ENCODE measurements at regions not wholly inside any gene's neighbourhood (a gene's known extent, or its start where the extent isn't known, plus 50 kb on each side); places are given as distances from the start of the nearest gene placed in this dataset.

DNA sequence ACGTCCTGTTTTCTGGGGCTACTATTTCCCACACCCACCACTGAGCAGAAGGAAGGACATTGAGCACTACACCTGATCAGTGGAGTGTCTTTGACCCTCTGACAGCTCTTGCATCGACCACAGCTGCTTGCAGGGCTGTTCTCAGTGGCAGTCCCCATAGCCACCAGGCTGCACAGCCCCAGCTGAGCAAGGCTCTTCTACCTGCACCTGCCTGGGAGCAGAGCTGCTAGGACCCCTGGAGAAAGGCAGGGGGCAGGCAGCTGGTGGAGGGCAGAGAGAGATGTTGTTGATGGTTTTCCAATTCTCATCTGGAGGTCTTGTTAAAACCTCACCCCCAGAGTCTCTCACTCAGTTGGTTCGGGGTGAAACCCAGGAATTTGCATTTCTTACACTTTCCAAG lies 361.8 kb upstream of the ZNF507 start:
- no peak overlapping the region for H3K14ac ChIP-seq (replicated peaks; ENCODE audit: low read depth, low read length)

More for the DNA sequence above, 361.8 kb upstream of the ZNF507 start:
- H2BK15ac ChIP-seq (ENCODE audit: low read depth, low read length), result no peak overlapping the region
- H3K27ac ChIP-seq (ENCODE audit: insufficient read depth, low read length), result no peak overlapping the region
- H3K23ac ChIP-seq (ENCODE audit: low read depth, low read length), result no peak overlapping the region
- intact Hi-C loops (cut with micrococcal nuclease) (no loop called here), in situ Hi-C loops (cut with MboI; ENCODE audit: low sequenced_read_pairs) (no loop called here), dilution Hi-C loops (cut with HindIII; ENCODE audit: low sequenced_read_pairs, unreplicated experiment) (no loop called here)
- no peak overlapping the region for H4K5ac ChIP-seq (ENCODE audit: low read depth, low read length)
- H4K91ac ChIP-seq (ENCODE audit: insufficient read depth, low read depth, low read length), result no peak overlapping the region
- no peaks in the 10 kb centered on the region for H3K79me1 ChIP-seq (ENCODE audit: low read depth in 1 of 2, low read length in 2 of 2)
- no peak overlapping the region for H2BK120ac ChIP-seq (ENCODE audit: low read depth, low read length)
- H2BK5ac ChIP-seq (ENCODE audit: low read depth, low read length, poor library complexity, severe bottlenecking), result no peak overlapping the region
- CTCF ChIA-PET, result no interaction called here
- H2BK20ac ChIP-seq (ENCODE audit: low read depth, low read length), result no peak overlapping the region
- no peak overlapping the region for H2AK5ac ChIP-seq (ENCODE audit: low read depth, low read length)
- H4K20me1 ChIP-seq (ENCODE audit: insufficient read depth, low read length), result no peaks in the 10 kb centered on the region
- H2AFZ ChIP-seq (replicated peaks; ENCODE audit: low read length, poor library complexity), result no peak overlapping the region
- H3K18ac ChIP-seq (ENCODE audit: low read depth, low read length), result no peak overlapping the region
- no peak for ATAC-seq (ENCODE audit: low read depth)
- TF ChIP-seq NFE2L2 (IDR thresholded peaks at IDR 0.05; ENCODE audit: low read depth, low read length) (no peak), RCOR1 (IDR thresholded peaks at IDR 0.05; ENCODE audit: insufficient replicate concordance, low read length) (no peak), CEBPB (IDR thresholded peaks at IDR 0.05; ENCODE audit: low read depth, low read length) (no peak), SMC3 (IDR thresholded peaks at IDR 0.05; ENCODE audit: low read depth, low read length) (no peak), MAZ (IDR thresholded peaks at IDR 0.05; ENCODE audit: borderline replicate concordance, low read depth, low read length) (no peak), MXI1 (IDR thresholded peaks at IDR 0.05; ENCODE audit: borderline replicate concordance, low read depth, low read length) (no peak), BHLHE40 (IDR thresholded peaks at IDR 0.05; ENCODE audit: low read depth, low read length) (no peak), POLR2A (IDR thresholded peaks at IDR 0.05; ENCODE audit: low read depth, low read length) (no peak), MAFK (IDR thresholded peaks at IDR 0.05; ENCODE audit: low read depth, low read length) (no peak), CTCF (conservative IDR thresholded peaks at IDR 0.05; ENCODE audit: low read depth, low read length) (no peak), CHD1 (IDR thresholded peaks at IDR 0.05; ENCODE audit: low read depth, low read length) (no peak), ELK1 (IDR thresholded peaks at IDR 0.05; ENCODE audit: borderline replicate concordance, low read depth, low read length) (no peak), RAD21 (IDR thresholded peaks at IDR 0.05; ENCODE audit: low read length) (no peak), FOS (IDR thresholded peaks at IDR 0.05; ENCODE audit: low read depth, low read length) (no peak), RFX5 (IDR thresholded peaks at IDR 0.05; ENCODE audit: low read depth, low read length) (no peak)
- TF ChIP-seq, protein P1, sequence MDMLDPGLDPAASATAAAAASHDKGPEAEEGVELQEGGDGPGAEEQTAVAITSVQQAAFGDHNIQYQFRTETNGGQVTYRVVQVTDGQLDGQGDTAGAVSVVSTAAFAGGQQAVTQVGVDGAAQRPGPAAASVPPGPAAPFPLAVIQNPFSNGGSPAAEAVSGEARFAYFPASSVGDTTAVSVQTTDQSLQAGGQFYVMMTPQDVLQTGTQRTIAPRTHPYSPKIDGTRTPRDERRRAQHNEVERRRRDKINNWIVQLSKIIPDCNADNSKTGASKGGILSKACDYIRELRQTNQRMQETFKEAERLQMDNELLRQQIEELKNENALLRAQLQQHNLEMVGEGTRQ (IDR thresholded peaks at IDR 0.05; ENCODE audit: low read depth, low read length), result no peak
- H3K36me3 ChIP-seq (ENCODE audit: control insufficient read depth, insufficient read depth, low read length), result no peaks in the 10 kb centered on the region
- H3K4ac ChIP-seq (ENCODE audit: low read depth, low read length), result no peak overlapping the region
- no peak overlapping the region for H3K9ac ChIP-seq (ENCODE audit: low read depth, low read length)
- H2AK9ac ChIP-seq (replicated peaks; ENCODE audit: low read depth, low read length, poor library complexity), result no peak overlapping the region
- POLR2A ChIA-PET (ENCODE audit: unreplicated experiment), result no interaction called here
- no peak overlapping the region for H3K56ac ChIP-seq (ENCODE audit: extremely low read depth, insufficient read depth, low read length)
- no peak overlapping the region for H3K4me2 ChIP-seq (ENCODE audit: low read depth, low read length)
- H3K27me3 ChIP-seq (ENCODE audit: control insufficient read depth, insufficient read depth, low read length), result no peaks in the 10 kb centered on the region
- no peaks in the 10 kb centered on the region for H3K4me1 ChIP-seq (ENCODE audit: control insufficient read depth, insufficient read depth, low read length)
- no peaks in the 10 kb centered on the region for H3K9me1 ChIP-seq (ENCODE audit: insufficient read depth, low read length)
- no peak for DNase-seq
- H4K8ac ChIP-seq (ENCODE audit: low read depth in 2 of 2, low read length in 2 of 2), result no peak overlapping the region
- no TSS peak for BruUV-seq (replicated peaks)
- peaks cover 16% of the 10 kb centered on the region for H3K9me3 ChIP-seq (ENCODE audit: control insufficient read depth, insufficient read depth, low read length)
- no CpG with 5 or more reads among the region's 3 CpGs for WGBS, 2 experiments (ENCODE audit: extremely low coverage in 2 of 2, insufficient read length in 1 of 2)
- no peak overlapping the region for H3K4me3 ChIP-seq (ENCODE audit: insufficient read depth, low read depth, low read length)

All from IMR-90 (cell line).